HCT116 (cell line): ENCODE measurements at regions not wholly inside any gene's neighbourhood (a gene's known extent, or its start where the extent isn't known, plus 50 kb on each side); places are given as distances from the start of the nearest gene placed in this dataset.

Experiments used
- ATAC-seq: fragments of 200-7000 bp; cut with Tn5 transposase; 2 replicates; pipeline ENCODE4 v1.9.1; 2020; ENCODE audit warnings: mild to moderate bottlenecking, moderate library complexity
- BruUV-seq: library from RNA; stranded (reverse); fragments of 400-500 nt; replicated peaks from 2 replicates; lab custom pipeline; 2021; lab: Mats Ljungman, UMichigan
- CTCF ChIA-PET: fragments of 300-600 bp; sonication (Branson Sonifier 250); formaldehyde crosslinking; loops from one replicate; lab custom pipeline; 2021; ENCODE audit warnings: antibody characterized with exemption; lab: Charles Lee
- POLR2A ChIA-PET: fragments of 300-600, 350-600 bp; sonication (Branson Sonifier 250); formaldehyde crosslinking; loops from one replicate; lab custom pipeline; 2021; ENCODE audit warnings: antibody characterized with exemption; lab: Charles Lee
- RAD21 ChIA-PET, 2 experiments: fragments of 300-600 bp; sonication (Branson Sonifier 250); formaldehyde crosslinking; loops; one replicate each; lab custom pipeline; 2023; ENCODE audit warnings: low total read pairs in 2 of 2; ENCODE audit not compliant: uncharacterized antibody in 2 of 2, unreplicated experiment in 2 of 2, low non-redundant PET in 1 of 2; lab: Charles Lee
- DNase-seq: peaks from one replicate; pipeline ENCODE4 v3.0.0-alpha.2; 2010; ENCODE audit warnings: low read depth, low spot score
- H2AFZ ChIP-seq: fragments of 200-600 bp; shearing (Covaris generic), sonication (generic); 2 replicates; pipeline ENCODE4 v1.6.1; 2017; ENCODE audit warnings: low read depth, mixed run types, mixed read lengths, antibody characterized with exemption, low read length; ENCODE audit not compliant: poor library complexity, severe bottlenecking
- H3K27ac ChIP-seq: 2 replicates; pipeline ENCODE4 v1.5.1; 2012; ENCODE audit warnings: low read depth, low read length
- H3K27me3 ChIP-seq: fragments of 200-600 bp; sonication (generic); 2 replicates; pipeline ENCODE4 v1.6.1; 2016; ENCODE audit warnings: mixed run types, low read length, mixed read lengths; ENCODE audit not compliant: insufficient read depth
- H3K36me3 ChIP-seq, 2 experiments: fragments of 200-500 bp in 1 of 2; fragments of 200-600 bp in 1 of 2; sonication (Bioruptor generic) in 1 of 2; sonication (generic) in 1 of 2; 2 replicates each; pipeline versions ENCODE4 v1.5.1 to v1.6.1; 2014 to 2016; ENCODE audit warnings: low read length in 2 of 2, inconsistent platforms in 1 of 2, mixed read lengths in 1 of 2, mixed run types in 1 of 2; ENCODE audit not compliant: insufficient read depth in 2 of 2, control insufficient read depth in 1 of 2
- H3K4me1 ChIP-seq, 2 experiments: fragments of 200-600 bp in 1 of 2; sonication (generic) in 1 of 2; 2 replicates each; pipeline versions ENCODE4 v1.5.1 to v1.6.1; 2012 to 2017; ENCODE audit warnings: low read length in 2 of 2, inconsistent platforms in 1 of 2, mild to moderate bottlenecking in 1 of 2, mixed read lengths in 1 of 2, mixed run types in 1 of 2, moderate library complexity in 1 of 2; ENCODE audit not compliant: insufficient read depth in 2 of 2, control insufficient read depth in 1 of 2
- H3K4me2 ChIP-seq: fragments of 200-600 bp; sonication (generic); 2 replicates; pipeline ENCODE4 v1.6.1; 2017; ENCODE audit warnings: mixed run types, low read length, mixed read lengths
- H3K4me3 ChIP-seq, 2 experiments: fragments of 200-600 bp in 1 of 2; sonication (generic) in 1 of 2; replicated peaks in 1 of 2; 2 replicates each; pipeline ENCODE4 v1.5.1; 2011 to 2016; ENCODE audit warnings: low read length in 2 of 2, control low read depth in 1 of 2, low read depth in 1 of 2, mild to moderate bottlenecking in 1 of 2, mixed read lengths in 1 of 2, mixed run types in 1 of 2
- H3K79me2 ChIP-seq: fragments of 200-600 bp; sonication (generic); 2 replicates; pipeline ENCODE4 v1.6.1; 2017; ENCODE audit warnings: mild to moderate bottlenecking, mixed run types, low read length, moderate library complexity, mixed read lengths; ENCODE audit not compliant: insufficient read depth
- H3K9ac ChIP-seq: fragments of 200-600 bp; sonication (generic); 2 replicates; pipeline ENCODE4 v1.6.1; 2016; ENCODE audit warnings: low read length, mixed read lengths
- H3K9me2 ChIP-seq: fragments of 200-600 bp; sonication (generic), shearing (Covaris generic); 2 replicates; pipeline ENCODE4 v1.6.1; 2017; ENCODE audit warnings: mixed run types, mild to moderate bottlenecking, moderate library complexity; ENCODE audit not compliant: insufficient read depth
- H3K9me3 ChIP-seq, 2 experiments: fragments of 200-500 bp in 1 of 2; fragments of 200-600 bp in 1 of 2; sonication (Bioruptor generic) in 1 of 2; sonication (generic) in 1 of 2; 2 replicates each; pipeline ENCODE4 v1.6.1; 2014 to 2017; ENCODE audit warnings: low read length in 2 of 2, mixed read lengths in 2 of 2, inconsistent platforms in 1 of 2, low read depth in 1 of 2, mild to moderate bottlenecking in 1 of 2, mixed run types in 1 of 2, moderate library complexity in 1 of 2; ENCODE audit not compliant: control insufficient read depth in 1 of 2, insufficient read depth in 1 of 2
- H4K20me1 ChIP-seq: fragments of 200-600 bp; sonication (generic), shearing (Covaris generic); 2 replicates; pipeline ENCODE4 v1.6.1; 2017; ENCODE audit warnings: mixed run types, mild to moderate bottlenecking, moderate library complexity; ENCODE audit not compliant: insufficient read depth
- CEBPB ChIP-seq: IDR thresholded peaks from 2 replicates; pipeline ENCODE4 v1.6.1; 2012; ENCODE audit warnings: low read depth
- FOSL1 ChIP-seq: IDR thresholded peaks from 2 replicates; pipeline ENCODE4 v1.6.1; 2012; ENCODE audit warnings: low read depth
- SP1 ChIP-seq: IDR thresholded peaks from 2 replicates; pipeline ENCODE4 v1.6.1; 2012; ENCODE audit warnings: low read depth
- TCF7L2 ChIP-seq: IDR thresholded peaks from 2 replicates; pipeline ENCODE4 v1.7.0; 2011; ENCODE audit warnings: borderline replicate concordance, inconsistent platforms; ENCODE audit not compliant: insufficient read depth, insufficient read length; ENCODE audit errors: extremely low read depth
- intact Hi-C: fragments of 100-400 bp; cut with micrococcal nuclease; formaldehyde crosslinking; loops from 2 replicates; pipeline ENCODE4 v1.10.0; 2022
- TF ChIP-seq, protein P1 (sequence below): IDR thresholded peaks from 2 replicates; pipeline ENCODE4 v1.6.1; 2012; ENCODE audit warnings: low read depth
- TF ChIP-seq, protein P2 (sequence below): IDR thresholded peaks from 2 replicates; pipeline ENCODE4 v1.6.1; 2012
- TF ChIP-seq, protein P3 (sequence below): IDR thresholded peaks from 2 replicates; pipeline ENCODE4 v1.6.1; 2011; ENCODE audit warnings: mild to moderate bottlenecking, low read length, moderate library complexity; ENCODE audit not compliant: insufficient replicate concordance; ENCODE audit errors: extremely low read depth

DNA sequence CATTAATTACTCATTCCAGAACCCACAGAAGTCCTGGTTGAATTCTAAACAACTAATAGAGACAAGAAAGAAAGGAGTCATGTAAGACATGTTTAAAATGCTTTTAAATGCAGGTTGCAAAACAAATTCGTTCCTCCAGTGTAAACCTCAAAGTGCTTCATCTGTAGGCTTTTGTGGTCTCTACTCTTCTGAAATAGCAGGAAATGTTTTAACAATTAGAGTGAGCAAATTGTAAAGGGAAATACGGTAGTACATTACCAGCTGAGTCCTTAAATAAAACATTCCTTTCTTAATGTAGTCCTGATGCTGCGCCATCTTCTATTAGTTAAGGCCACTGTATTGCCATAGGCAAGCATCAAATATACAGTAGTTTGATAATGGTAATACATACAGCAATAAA, 1934.2 kb upstream of the SEL1L start:
- ChIA-PET POLR2A (no interaction called here), CTCF (no interaction called here), RAD21 (no interaction called here)
- Histone ChIP-seq H4K20me1 (no peaks in the 10 kb centered on the region), H3K4me1 (no peaks in the 10 kb centered on the region), H3K27ac (no peak overlapping the region), H3K27me3 (no peaks in the 10 kb centered on the region), H2AFZ (no peak overlapping the region), H3K9me2 (no peaks in the 10 kb centered on the region), H3K79me2 (no peaks in the 10 kb centered on the region), H3K4me2 (no peak overlapping the region), H3K9ac (no peak overlapping the region), H3K36me3 (no peaks in the 10 kb centered on the region), H3K4me3 (no peak overlapping the region), H3K9me3 (peaks cover 0 to 10% of the 10 kb centered on the region in 2 experiments; a peak in 3 of 4 replicates)
- TF ChIP-seq FOSL1 (no peak), CEBPB (no peak), SP1 (no peak), TCF7L2 (no peak)
- TF ChIP-seq, protein P1, sequence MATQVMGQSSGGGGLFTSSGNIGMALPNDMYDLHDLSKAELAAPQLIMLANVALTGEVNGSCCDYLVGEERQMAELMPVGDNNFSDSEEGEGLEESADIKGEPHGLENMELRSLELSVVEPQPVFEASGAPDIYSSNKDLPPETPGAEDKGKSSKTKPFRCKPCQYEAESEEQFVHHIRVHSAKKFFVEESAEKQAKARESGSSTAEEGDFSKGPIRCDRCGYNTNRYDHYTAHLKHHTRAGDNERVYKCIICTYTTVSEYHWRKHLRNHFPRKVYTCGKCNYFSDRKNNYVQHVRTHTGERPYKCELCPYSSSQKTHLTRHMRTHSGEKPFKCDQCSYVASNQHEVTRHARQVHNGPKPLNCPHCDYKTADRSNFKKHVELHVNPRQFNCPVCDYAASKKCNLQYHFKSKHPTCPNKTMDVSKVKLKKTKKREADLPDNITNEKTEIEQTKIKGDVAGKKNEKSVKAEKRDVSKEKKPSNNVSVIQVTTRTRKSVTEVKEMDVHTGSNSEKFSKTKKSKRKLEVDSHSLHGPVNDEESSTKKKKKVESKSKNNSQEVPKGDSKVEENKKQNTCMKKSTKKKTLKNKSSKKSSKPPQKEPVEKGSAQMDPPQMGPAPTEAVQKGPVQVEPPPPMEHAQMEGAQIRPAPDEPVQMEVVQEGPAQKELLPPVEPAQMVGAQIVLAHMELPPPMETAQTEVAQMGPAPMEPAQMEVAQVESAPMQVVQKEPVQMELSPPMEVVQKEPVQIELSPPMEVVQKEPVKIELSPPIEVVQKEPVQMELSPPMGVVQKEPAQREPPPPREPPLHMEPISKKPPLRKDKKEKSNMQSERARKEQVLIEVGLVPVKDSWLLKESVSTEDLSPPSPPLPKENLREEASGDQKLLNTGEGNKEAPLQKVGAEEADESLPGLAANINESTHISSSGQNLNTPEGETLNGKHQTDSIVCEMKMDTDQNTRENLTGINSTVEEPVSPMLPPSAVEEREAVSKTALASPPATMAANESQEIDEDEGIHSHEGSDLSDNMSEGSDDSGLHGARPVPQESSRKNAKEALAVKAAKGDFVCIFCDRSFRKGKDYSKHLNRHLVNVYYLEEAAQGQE: no peak
- TF ChIP-seq, protein P2, sequence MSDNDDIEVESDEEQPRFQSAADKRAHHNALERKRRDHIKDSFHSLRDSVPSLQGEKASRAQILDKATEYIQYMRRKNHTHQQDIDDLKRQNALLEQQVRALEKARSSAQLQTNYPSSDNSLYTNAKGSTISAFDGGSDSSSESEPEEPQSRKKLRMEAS: no peak
- TF ChIP-seq, protein P3, sequence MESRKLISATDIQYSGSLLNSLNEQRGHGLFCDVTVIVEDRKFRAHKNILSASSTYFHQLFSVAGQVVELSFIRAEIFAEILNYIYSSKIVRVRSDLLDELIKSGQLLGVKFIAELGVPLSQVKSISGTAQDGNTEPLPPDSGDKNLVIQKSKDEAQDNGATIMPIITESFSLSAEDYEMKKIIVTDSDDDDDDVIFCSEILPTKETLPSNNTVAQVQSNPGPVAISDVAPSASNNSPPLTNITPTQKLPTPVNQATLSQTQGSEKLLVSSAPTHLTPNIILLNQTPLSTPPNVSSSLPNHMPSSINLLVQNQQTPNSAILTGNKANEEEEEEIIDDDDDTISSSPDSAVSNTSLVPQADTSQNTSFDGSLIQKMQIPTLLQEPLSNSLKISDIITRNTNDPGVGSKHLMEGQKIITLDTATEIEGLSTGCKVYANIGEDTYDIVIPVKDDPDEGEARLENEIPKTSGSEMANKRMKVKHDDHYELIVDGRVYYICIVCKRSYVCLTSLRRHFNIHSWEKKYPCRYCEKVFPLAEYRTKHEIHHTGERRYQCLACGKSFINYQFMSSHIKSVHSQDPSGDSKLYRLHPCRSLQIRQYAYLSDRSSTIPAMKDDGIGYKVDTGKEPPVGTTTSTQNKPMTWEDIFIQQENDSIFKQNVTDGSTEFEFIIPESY: no peak
- DNase-seq (no peak), ATAC-seq (no peak)
- BruUV-seq: no TSS peak
- intact Hi-C loops: no loop called here
